Activated naive CD4-positive, alpha-beta T cell treated with anti-CD3 and anti-CD28 coated beads, Interleukin-2, amount 50 U/mL, for 72 hours (primary cell): ENCODE measurements at regions not wholly inside any gene's neighbourhood (a gene's known extent, or its start where the extent isn't known, plus 50 kb on each side); places are given as distances from the start of the nearest gene placed in this dataset.

Experiments
- ATAC-seq, 2 donors: fragments of 150-1000 bp; cut with Tn5 transposase; 2 replicates each; pipeline ENCODE4 v1.10.0; 2021; ENCODE audit warnings: mild to moderate bottlenecking in 2 of 2, moderate library complexity in 2 of 2
- DNase-seq, 2 donors: peaks; one replicate each; pipeline ENCODE4 v3.0.0; 2021 to 2022; ENCODE audit warnings: low spot score in 2 of 2
- H3K27ac Mint-ChIP-seq, 2 donors: one replicate each; pipeline ENCODE4 v1.8.0; 2022; ENCODE audit warnings: mild to moderate bottlenecking in 2 of 2, mixed read lengths in 2 of 2
- H3K36me3 Mint-ChIP-seq, 2 donors: one replicate each; pipeline ENCODE4 v1.8.0; 2022; ENCODE audit warnings: mixed read lengths in 2 of 2
- H3K9me3 Mint-ChIP-seq, 2 donors: one replicate each; pipeline ENCODE4 v1.8.0; 2022; ENCODE audit warnings: mixed read lengths in 2 of 2

- no peak for ATAC-seq
- H3K9me3 Mint-ChIP-seq: no peaks in the 10 kb centered on the region
- no peak overlapping the region for H3K27ac Mint-ChIP-seq
- no peaks in the 10 kb centered on the region for H3K36me3 Mint-ChIP-seq
- DNase-seq: no peak
Measured at GRCh38 chrX:134725103-134725690, 66.9 kb upstream of the PLAC1 start.

GRCh38 chrX:134721766-134722532, 63.7 kb upstream of the PLAC1 start:
- no peak overlapping the region for H3K27ac Mint-ChIP-seq
- DNase-seq (no peak), ATAC-seq (no peak)
- no peaks in the 10 kb centered on the region for H3K9me3 Mint-ChIP-seq
- no peaks in the 10 kb centered on the region for H3K36me3 Mint-ChIP-seq

- ATAC-seq (peak; percentile 73 to 83), DNase-seq (peak in 1 of 2 donors; percentile 11)
- no peaks in the 10 kb centered on the region for H3K9me3 Mint-ChIP-seq
- H3K27ac Mint-ChIP-seq: peak overlapping the region in 1 of 2 donors; percentile 75
- no peaks in the 10 kb centered on the region for H3K36me3 Mint-ChIP-seq
Measured at GRCh38 chrX:134718966-134719317, 60.7 kb upstream of the PLAC1 start.

- peak overlapping the region in 1 of 2 donors; percentile 75 for H3K27ac Mint-ChIP-seq
- ATAC-seq (peak; percentile 38 to 50), DNase-seq (no peak)
- H3K36me3 Mint-ChIP-seq: no peaks in the 10 kb centered on the region
- H3K9me3 Mint-ChIP-seq: no peaks in the 10 kb centered on the region
Measured at GRCh38 chrX:134718105-134718965, 60.1 kb upstream of the PLAC1 start.

GRCh38 chrX:134717698-134718097, 59.4 kb upstream of the PLAC1 start:
- ATAC-seq: peak; percentile 68 to 81
- H3K9me3 Mint-ChIP-seq: no peaks in the 10 kb centered on the region
- DNase-seq: no peak
- H3K36me3 Mint-ChIP-seq: no peaks in the 10 kb centered on the region
- peak overlapping the region in 1 of 2 donors; percentile 75 for H3K27ac Mint-ChIP-seq

GRCh38 chrX:134716620-134717012, 58.3 kb upstream of the PLAC1 start:
- Mint-ChIP-seq H3K36me3 (no peaks in the 10 kb centered on the region), H3K27ac (no peak overlapping the region), H3K9me3 (no peaks in the 10 kb centered on the region)
- no peak for DNase-seq
- ATAC-seq: no peak

GRCh38 chrX:134715930-134716619, 57.8 kb upstream of the PLAC1 start:
- ATAC-seq (no peak), DNase-seq (no peak)
- Mint-ChIP-seq H3K9me3 (no peaks in the 10 kb centered on the region), H3K36me3 (no peaks in the 10 kb centered on the region), H3K27ac (no peak overlapping the region)

- Mint-ChIP-seq H3K27ac (no peak overlapping the region), H3K36me3 (no peaks in the 10 kb centered on the region), H3K9me3 (no peaks in the 10 kb centered on the region)
- DNase-seq: no peak
- no peak for ATAC-seq
Measured at GRCh38 chrX:134714633-134715110, 56.4 kb upstream of the PLAC1 start.

GRCh38 chrX:134713618-134714107, 55.4 kb upstream of the PLAC1 start:
- ATAC-seq (no peak), DNase-seq (no peak)
- Mint-ChIP-seq H3K27ac (no peak overlapping the region), H3K36me3 (no peaks in the 10 kb centered on the region), H3K9me3 (no peaks in the 10 kb centered on the region)

GRCh38 chrX:134712272-134712671, 54.0 kb upstream of the PLAC1 start:
- no peaks in the 10 kb centered on the region for H3K9me3 Mint-ChIP-seq
- ATAC-seq (peak in 1 of 2 donors; percentile 64), DNase-seq (no peak)
- no peak overlapping the region for H3K27ac Mint-ChIP-seq
- H3K36me3 Mint-ChIP-seq: no peaks in the 10 kb centered on the region

- no peak overlapping the region for H3K27ac Mint-ChIP-seq
- H3K36me3 Mint-ChIP-seq: no peaks in the 10 kb centered on the region
- DNase-seq (no peak), ATAC-seq (no peak)
- no peaks in the 10 kb centered on the region for H3K9me3 Mint-ChIP-seq
Measured at GRCh38 chrX:134711135-134711921, 53.1 kb upstream of the PLAC1 start.
